SK-N-SH treated with all-trans-retinoic acid at 6 μM for 48 hours (cell line): ENCODE measurements at regions not wholly inside any gene's neighbourhood (a gene's known extent, or its start where the extent isn't known, plus 50 kb on each side); places are given as distances from the start of the nearest gene placed in this dataset.

ENCODE experiments used
- BACH2 ChIP-seq: fragments of 250-450 bp; sonication (Bioruptor Pico); IDR thresholded peaks from 2 replicates; pipeline ENCODE4 v1.9.0; 2021; ENCODE audit warnings: mild to moderate bottlenecking, borderline replicate concordance
- CSDC2 ChIP-seq: fragments of 250-450 bp; sonication (Bioruptor Pico); IDR thresholded peaks from 2 replicates; pipeline ENCODE4 v1.5.0; 2020; ENCODE audit warnings: mild to moderate bottlenecking, moderate library complexity
- OSR1 ChIP-seq: fragments of 250-450 bp; sonication (Bioruptor Pico); IDR thresholded peaks from 2 replicates; pipeline ENCODE4 v1.8.0; 2022; ENCODE audit warnings: moderate library complexity, mild to moderate bottlenecking, inconsistent platforms
- PATZ1 ChIP-seq: fragments of 250-450 bp; sonication (Bioruptor Pico); IDR thresholded peaks from 2 replicates; pipeline ENCODE4 v1.8.0; 2020; ENCODE audit warnings: mild to moderate bottlenecking, moderate library complexity, borderline replicate concordance
- PPARA ChIP-seq: fragments of 250-450 bp; sonication (Bioruptor Pico); IDR thresholded peaks from 2 replicates; pipeline ENCODE4 v1.5.0; 2020; ENCODE audit warnings: mild to moderate bottlenecking, borderline replicate concordance
- RARB ChIP-seq: fragments of 250-450 bp; sonication (Bioruptor Pico); IDR thresholded peaks from 2 replicates; pipeline ENCODE4 v1.8.0; 2021; ENCODE audit warnings: mild to moderate bottlenecking, moderate library complexity
- SNAI2 ChIP-seq: fragments of 250-450 bp; sonication (Bioruptor Pico); IDR thresholded peaks from 2 replicates; pipeline ENCODE4 v1.5.0; 2020; ENCODE audit warnings: mild to moderate bottlenecking, moderate library complexity

- TF ChIP-seq RARB (CRISPR knock-in tag) (no peak), PPARA (no peak), BACH2 (no peak), SNAI2 (CRISPR knock-in tag) (no peak), OSR1 (CRISPR knock-in tag) (no peak), CSDC2 (CRISPR knock-in tag) (no peak), PATZ1 (CRISPR knock-in tag) (no peak)
Observed at GRCh38 chr2:128768041-128768440, 449.4 kb upstream of the HS6ST1 start.
